SU-DHL-6 (cell line): ENCODE measurements at regions not wholly inside any gene's neighbourhood (a gene's known extent, or its start where the extent isn't known, plus 50 kb on each side); places are given as distances from the start of the nearest gene placed in this dataset.

Source experiments
- H2AFZ ChIP-seq: fragments of 200-600 bp; sonication (generic); 2 replicates; pipeline ENCODE4 v1.6.1; 2014; ENCODE audit warnings: low read depth, mild to moderate bottlenecking, moderate library complexity, mixed read lengths, antibody characterized with exemption, low read length; ENCODE audit not compliant: severe bottlenecking
- H3F3A ChIP-seq: fragments of 200-600 bp; shearing (Covaris generic); 2 replicates; pipeline ENCODE4 v1.6.0; 2016; ENCODE audit warnings: antibody characterized with exemption, mild to moderate bottlenecking; ENCODE audit not compliant: insufficient read depth
- H3K27ac ChIP-seq: fragments of 200-600 bp; sonication (generic); 2 replicates; pipeline ENCODE4 v1.5.1; 2016; ENCODE audit warnings: low read depth, mild to moderate bottlenecking, low read length, moderate library complexity, mixed read lengths
- H3K27me3 ChIP-seq: fragments of 200-600 bp; sonication (generic), shearing (Covaris generic); 2 replicates; pipeline ENCODE4 v1.6.0; 2014; ENCODE audit warnings: mild to moderate bottlenecking, low read length
- H3K36me3 ChIP-seq: fragments of 200-600 bp; sonication (generic); 2 replicates; pipeline ENCODE4 v1.6.1; 2014; ENCODE audit warnings: mild to moderate bottlenecking, low read length, mixed read lengths
- H3K4me2 ChIP-seq: fragments of 300-600, 200-600 bp; shearing (Covaris generic), sonication (generic); 2 replicates; pipeline ENCODE4 v1.6.0; 2014; ENCODE audit warnings: low read length, low read depth, mild to moderate bottlenecking; ENCODE audit not compliant: poor library complexity, severe bottlenecking
- H3K4me3 ChIP-seq: fragments of 200-600 bp; sonication (generic); 2 replicates; pipeline ENCODE4 v1.5.1; 2014; ENCODE audit warnings: antibody characterized with exemption, low read length, mild to moderate bottlenecking, mixed read lengths; ENCODE audit not compliant: insufficient read depth, poor library complexity, severe bottlenecking
- H3K79me2 ChIP-seq: fragments of 200-600 bp; sonication (generic); 2 replicates; pipeline ENCODE4 v1.6.1; 2014; ENCODE audit warnings: mild to moderate bottlenecking, low read length, moderate library complexity; ENCODE audit not compliant: insufficient read depth
- H3K9ac ChIP-seq: fragments of 200-600 bp; sonication (generic); 2 replicates; pipeline ENCODE4 v1.7.0; 2014; ENCODE audit warnings: mild to moderate bottlenecking, low read length
- H3K9me2 ChIP-seq: fragments of 200-600 bp; sonication (generic); replicated peaks from 2 replicates; pipeline ENCODE4 v1.6.1; 2014; ENCODE audit warnings: low read length; ENCODE audit not compliant: insufficient read depth
- H3K9me3 ChIP-seq: fragments of 200-600 bp; sonication (generic); 2 replicates; pipeline ENCODE4 v1.6.1; 2014; ENCODE audit warnings: low read length, mixed read lengths; ENCODE audit not compliant: insufficient read depth
- H4K20me1 ChIP-seq: fragments of 200-600 bp; sonication (generic); 2 replicates; pipeline ENCODE4 v1.6.1; 2014; ENCODE audit warnings: low read depth, mild to moderate bottlenecking, antibody characterized with exemption, low read length, moderate library complexity, mixed read lengths
- EZH2phosphoT487 ChIP-seq: fragments of 200-600 bp; sonication (generic), shearing (Covaris generic); conservative IDR thresholded peaks from 2 replicates; pipeline ENCODE4 v1.6.1; 2018; ENCODE audit warnings: mild to moderate bottlenecking, antibody characterized with exemption, low read length, moderate library complexity, mixed read lengths
- TF ChIP-seq, protein P1 (sequence below): fragments of 200-600 bp; sonication (generic); IDR thresholded peaks from one replicate; pipeline ENCODE4 v1.5.1; 2017; ENCODE audit warnings: antibody characterized with exemption, mild to moderate bottlenecking, low read length, moderate library complexity; ENCODE audit not compliant: insufficient read depth, poor library complexity, severe bottlenecking

DNA sequence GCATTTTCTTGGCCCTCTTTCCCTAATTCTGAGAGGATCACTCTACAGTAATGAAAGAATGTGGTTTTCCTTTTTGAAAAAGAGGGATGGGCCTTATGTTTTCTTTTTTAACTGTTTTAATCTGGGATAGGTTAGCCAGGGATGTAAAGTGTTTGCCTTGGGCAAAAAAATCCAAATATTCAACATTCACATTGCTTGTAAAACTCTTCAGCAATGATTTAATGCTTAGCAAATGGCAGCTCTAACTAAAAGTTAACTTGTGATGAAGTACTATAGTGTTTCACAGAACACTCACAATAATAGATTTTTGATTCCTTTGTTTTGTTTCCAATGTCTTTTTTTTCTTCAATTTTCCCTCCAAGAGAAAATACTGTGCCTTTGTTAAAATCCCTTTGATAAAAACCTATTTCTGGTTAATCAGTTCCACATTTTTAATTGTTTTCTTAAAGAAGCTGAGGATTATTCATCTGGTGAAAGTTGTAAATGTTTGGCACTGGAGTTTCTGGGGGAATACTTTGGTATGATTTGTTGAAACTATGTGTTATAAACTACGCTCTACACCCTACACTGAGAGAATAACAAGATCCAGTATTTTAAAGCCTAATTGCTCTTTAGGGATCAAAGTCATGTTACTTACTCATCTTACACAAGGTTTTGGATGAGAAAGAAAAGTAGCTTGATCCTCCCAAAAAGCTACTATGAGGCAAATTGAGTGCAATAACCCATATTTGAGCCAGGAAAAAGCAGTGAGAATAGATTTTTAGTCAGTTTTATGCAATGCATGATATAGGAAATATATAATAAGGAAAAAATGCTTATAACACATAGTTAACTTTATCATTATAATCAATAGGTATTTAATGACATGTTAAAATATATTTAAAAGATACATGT, 335.8 kb downstream of the EPHA7 start:
- Histone ChIP-seq H2AFZ (no peak overlapping the region), H3K79me2 (no peaks in the 10 kb centered on the region), H3K4me3 (no peak overlapping the region), H3K9me3 (no peaks in the 10 kb centered on the region), H3K27ac (no peak overlapping the region), H3F3A (no peaks in the 10 kb centered on the region), H3K9me2 (no peaks in the 10 kb centered on the region), H3K27me3 (no peaks in the 10 kb centered on the region), H3K9ac (no peak overlapping the region), H3K36me3 (no peaks in the 10 kb centered on the region), H4K20me1 (no peaks in the 10 kb centered on the region), H3K4me2 (no peak overlapping the region)
- TF ChIP-seq, protein P1, sequence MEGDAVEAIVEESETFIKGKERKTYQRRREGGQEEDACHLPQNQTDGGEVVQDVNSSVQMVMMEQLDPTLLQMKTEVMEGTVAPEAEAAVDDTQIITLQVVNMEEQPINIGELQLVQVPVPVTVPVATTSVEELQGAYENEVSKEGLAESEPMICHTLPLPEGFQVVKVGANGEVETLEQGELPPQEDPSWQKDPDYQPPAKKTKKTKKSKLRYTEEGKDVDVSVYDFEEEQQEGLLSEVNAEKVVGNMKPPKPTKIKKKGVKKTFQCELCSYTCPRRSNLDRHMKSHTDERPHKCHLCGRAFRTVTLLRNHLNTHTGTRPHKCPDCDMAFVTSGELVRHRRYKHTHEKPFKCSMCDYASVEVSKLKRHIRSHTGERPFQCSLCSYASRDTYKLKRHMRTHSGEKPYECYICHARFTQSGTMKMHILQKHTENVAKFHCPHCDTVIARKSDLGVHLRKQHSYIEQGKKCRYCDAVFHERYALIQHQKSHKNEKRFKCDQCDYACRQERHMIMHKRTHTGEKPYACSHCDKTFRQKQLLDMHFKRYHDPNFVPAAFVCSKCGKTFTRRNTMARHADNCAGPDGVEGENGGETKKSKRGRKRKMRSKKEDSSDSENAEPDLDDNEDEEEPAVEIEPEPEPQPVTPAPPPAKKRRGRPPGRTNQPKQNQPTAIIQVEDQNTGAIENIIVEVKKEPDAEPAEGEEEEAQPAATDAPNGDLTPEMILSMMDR = no peak
- no peak for TF ChIP-seq EZH2phosphoT487

DNA sequence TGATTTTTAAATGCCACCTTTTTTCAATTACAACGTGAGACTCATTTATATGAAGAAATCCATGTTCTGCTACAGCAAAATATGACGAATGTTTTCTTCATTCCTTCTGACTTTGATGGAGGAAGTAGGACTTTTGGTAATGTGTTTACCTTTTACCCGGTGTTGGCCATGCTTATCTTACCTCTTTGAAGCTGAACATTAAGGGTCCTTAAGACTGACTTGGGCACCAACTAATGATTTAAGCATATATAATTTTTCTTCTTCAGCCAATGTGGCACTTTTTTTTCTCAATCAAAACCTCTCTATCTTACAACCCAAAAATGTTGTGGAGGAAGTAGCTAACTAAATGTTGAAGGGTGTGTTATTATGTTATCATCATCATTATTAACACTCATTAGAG, 337.5 kb downstream of the EPHA7 start:
- H3F3A ChIP-seq = no peaks in the 10 kb centered on the region
- no peaks in the 10 kb centered on the region for H3K27me3 ChIP-seq
- no peaks in the 10 kb centered on the region for H3K36me3 ChIP-seq
- H3K9me2 ChIP-seq = no peaks in the 10 kb centered on the region
- no peak overlapping the region for H3K9ac ChIP-seq
- H3K27ac ChIP-seq = no peak overlapping the region
- H3K4me2 ChIP-seq = no peak overlapping the region
- TF ChIP-seq, protein P1 = no peak
- no peak for TF ChIP-seq EZH2phosphoT487
- H3K9me3 ChIP-seq = no peaks in the 10 kb centered on the region
- H2AFZ ChIP-seq = no peak overlapping the region
- H3K4me3 ChIP-seq = no peak overlapping the region
- H4K20me1 ChIP-seq = no peaks in the 10 kb centered on the region
- no peaks in the 10 kb centered on the region for H3K79me2 ChIP-seq

DNA sequence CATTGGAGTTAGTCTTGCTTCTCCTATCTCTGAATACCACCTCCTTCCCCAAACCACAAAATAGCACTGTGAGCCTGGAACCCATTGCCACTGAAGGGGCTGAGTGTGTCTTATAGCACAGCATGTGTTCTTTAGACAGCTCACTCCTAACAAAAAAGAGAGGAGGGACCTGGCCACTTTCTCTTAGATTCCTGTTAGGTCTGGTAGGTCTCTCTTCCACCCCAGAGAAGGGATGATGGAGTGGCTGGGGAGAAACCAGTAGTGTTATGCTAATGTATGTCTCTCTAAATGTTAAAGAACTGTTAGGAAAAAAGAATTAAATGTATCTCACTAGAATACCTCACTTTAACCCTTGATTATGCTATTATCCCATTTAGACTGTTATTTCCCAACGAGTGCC, 340.3 kb downstream of the EPHA7 start:
- no peaks in the 10 kb centered on the region for H4K20me1 ChIP-seq
- no peak overlapping the region for H3K4me2 ChIP-seq
- no peaks in the 10 kb centered on the region for H3K27me3 ChIP-seq
- no peak overlapping the region for H3K4me3 ChIP-seq
- no peak overlapping the region for H3K9ac ChIP-seq
- H3F3A ChIP-seq = no peaks in the 10 kb centered on the region
- H3K9me3 ChIP-seq = no peaks in the 10 kb centered on the region
- no peaks in the 10 kb centered on the region for H3K79me2 ChIP-seq
- no peaks in the 10 kb centered on the region for H3K9me2 ChIP-seq
- TF ChIP-seq EZH2phosphoT487 = no peak
- TF ChIP-seq, protein P1 = no peak
- H2AFZ ChIP-seq = no peak overlapping the region
- no peaks in the 10 kb centered on the region for H3K36me3 ChIP-seq
- H3K27ac ChIP-seq = no peak overlapping the region
